Testis (tissue), 2 donors: ENCODE measurements at regions not wholly inside any gene's neighbourhood (a gene's known extent, or its start where the extent isn't known, plus 50 kb on each side); places are given as distances from the start of the nearest gene placed in this dataset.

Source experiments
- DNase-seq: peaks from one replicate; pipeline ENCODE4 v3.0.0-alpha.2; 2019
- H3K27ac ChIP-seq, 2 donors: fragments of 200-600 bp; sonication (generic); one replicate each; pipeline ENCODE4 v1.5.1; 2019
- H3K27me3 ChIP-seq: fragments of 200-600 bp; sonication (generic); one replicate; pipeline ENCODE4 v1.5.1; 2019
- H3K36me3 ChIP-seq: fragments of 200-600 bp; sonication (generic); one replicate; pipeline ENCODE4 v1.5.1; 2017; ENCODE audit warnings: low read depth; ENCODE audit errors: missing control alignments
- H3K4me1 ChIP-seq: fragments of 200-600 bp; sonication (generic); one replicate; pipeline ENCODE4 v1.5.1; 2019
- H3K4me3 ChIP-seq, 2 donors: fragments of 200-600 bp; sonication (generic); one replicate each; pipeline ENCODE4 v1.5.1; 2017 to 2019
- H3K9me3 ChIP-seq: fragments of 200-600 bp; sonication (generic); one replicate; pipeline ENCODE4 v1.5.1; 2017
- CTCF ChIP-seq, 3 experiments: fragments of 450-650 bp in 2 of 3; fragments of 200-600 bp in 1 of 3; sonication (generic) in 1 of 3; IDR thresholded peaks; one replicate each; pipeline ENCODE4 v1.5.1; 2016 to 2019; ENCODE audit warnings: antibody characterized with exemption in 3 of 3, mild to moderate bottlenecking in 2 of 3, moderate library complexity in 1 of 3
- POLR2A ChIP-seq: fragments of 450-650 bp; IDR thresholded peaks from one replicate; pipeline ENCODE4 v1.6.1; 2017; ENCODE audit warnings: antibody characterized with exemption, mild to moderate bottlenecking, moderate library complexity
- WGBS, 2 donors: methylation state at CpG; one replicate each; pipeline ENCODE4 v1.1.5; 2018; 5-methylcytosine and 5-hydroxymethylcytosine counted together
- intact Hi-C: fragments of 100-400 bp; cut with DNase I; formaldehyde crosslinking; loops from one replicate; pipeline ENCODE4 v1.15.1; 2023; ENCODE audit warnings: low total_unique reads

GRCh38 chr18:60599995-60600394 lies 227.4 kb upstream of the MC4R start:
- H3K27ac ChIP-seq: no peak overlapping the region
- WGBS, 2 donors: 92 to 95% methylated on average over 2 of the region's 2 CpGs
- no peaks in the 10 kb centered on the region for H3K4me1 ChIP-seq
- no peak for DNase-seq
- no peaks in the 10 kb centered on the region for H3K36me3 ChIP-seq
- no peak overlapping the region for H3K4me3 ChIP-seq
- intact Hi-C loops: no loop called here
- no peaks in the 10 kb centered on the region for H3K27me3 ChIP-seq
- H3K9me3 ChIP-seq: no peaks in the 10 kb centered on the region
- TF ChIP-seq POLR2A (no peak), CTCF (IDR thresholded peaks at IDR 0.05) (no peak)

- H3K27me3 ChIP-seq: no peaks in the 10 kb centered on the region
- intact Hi-C loops: no loop called here
- no peaks in the 10 kb centered on the region for H3K36me3 ChIP-seq
- TF ChIP-seq POLR2A (no peak), CTCF (IDR thresholded peaks at IDR 0.05) (no peak)
- H3K4me3 ChIP-seq: no peak overlapping the region
- 73 to 74% methylated on average over 2 of the region's 2 CpGs for WGBS, 2 donors
- no peaks in the 10 kb centered on the region for H3K9me3 ChIP-seq
- no peak for DNase-seq
- no peaks in the 10 kb centered on the region for H3K4me1 ChIP-seq
- H3K27ac ChIP-seq: no peak overlapping the region
Measured at GRCh38 chr18:60601249-60601648, 228.7 kb upstream of the MC4R start.

GRCh38 chr18:60623331-60623730 lies 250.8 kb upstream of the MC4R start:
- intact Hi-C loops: no loop called here
- no peak for TF ChIP-seq POLR2A
- TF ChIP-seq CTCF (IDR thresholded peaks at IDR 0.05): no peak

GRCh38 chr18:60624207-60624606 lies 251.6 kb upstream of the MC4R start:
- 67 to 86% methylated on average over 1 of the region's 1 CpG for WGBS, 2 donors
- Histone ChIP-seq H3K4me1 (no peaks in the 10 kb centered on the region), H3K27ac (no peak overlapping the region), H3K9me3 (no peaks in the 10 kb centered on the region), H3K4me3 (no peak overlapping the region), H3K27me3 (no peaks in the 10 kb centered on the region), H3K36me3 (no peaks in the 10 kb centered on the region)
- TF ChIP-seq CTCF (IDR thresholded peaks at IDR 0.05) (no peak), POLR2A (no peak)
- intact Hi-C loops: no loop called here
- DNase-seq: no peak

More at GRCh38 chr18:60623331-60623730, 250.8 kb upstream of the MC4R start:
- WGBS, 2 donors: 82 to 88% methylated on average over 5 of the region's 5 CpGs
- Histone ChIP-seq H3K4me3 (no peak overlapping the region), H3K27me3 (no peaks in the 10 kb centered on the region), H3K36me3 (no peaks in the 10 kb centered on the region), H3K27ac (no peak overlapping the region), H3K9me3 (no peaks in the 10 kb centered on the region), H3K4me1 (no peaks in the 10 kb centered on the region)
- no peak for DNase-seq

GRCh38 chr18:60639836-60640235 lies 267.3 kb upstream of the MC4R start:
- H3K9me3 ChIP-seq: no peaks in the 10 kb centered on the region
- no peaks in the 10 kb centered on the region for H3K36me3 ChIP-seq
- H3K27ac ChIP-seq: no peak overlapping the region
- TF ChIP-seq CTCF (IDR thresholded peaks at IDR 0.05) (no peak), POLR2A (no peak)
- no peaks in the 10 kb centered on the region for H3K27me3 ChIP-seq
- intact Hi-C loops: no loop called here
- WGBS, 2 donors: 83 to 86% methylated on average over 1 of the region's 1 CpG
- no peak for DNase-seq
- H3K4me1 ChIP-seq: no peaks in the 10 kb centered on the region
- no peak overlapping the region for H3K4me3 ChIP-seq
